Kidney (tissue), 13 donors: ENCODE measurements at regions not wholly inside any gene's neighbourhood (a gene's known extent, or its start where the extent isn't known, plus 50 kb on each side); places are given as distances from the start of the nearest gene placed in this dataset.

Experiments
- DNase-seq, 5 donors: peaks; one replicate each; pipeline ENCODE4 v3.0.0-alpha.2; 2013 to 2020
- FAIRE-seq: peaks from 2 replicates; lab custom pipeline; 2012; peaks lifted over from hg19 to GRCh38; lab: Jason Lieb, UNC
- H3K27ac ChIP-seq, 2 donors: one replicate each; pipeline ENCODE4 v1.7.0; 2013; ENCODE audit warnings: low read depth in 2 of 2, low read length in 2 of 2, inconsistent platforms in 1 of 2
- H3K27me3 ChIP-seq: one replicate; pipeline ENCODE4 v1.7.1; 2013; ENCODE audit warnings: low read length, inconsistent platforms; ENCODE audit not compliant: control insufficient read depth, insufficient read depth
- H3K36me3 ChIP-seq, 3 donors: one replicate each; pipeline versions ENCODE4 v1.7.0 to v1.7.1; 2013; ENCODE audit warnings: low read length in 3 of 3, control low read depth in 1 of 3, inconsistent platforms in 1 of 3; ENCODE audit not compliant: insufficient read depth in 3 of 3, control insufficient read depth in 2 of 3
- H3K4me1 ChIP-seq, 3 donors: one replicate each; pipeline versions ENCODE4 v1.7.0 to v1.7.1; 2013; ENCODE audit warnings: low read length in 3 of 3, inconsistent platforms in 1 of 3, low read depth in 1 of 3; ENCODE audit not compliant: control insufficient read depth in 2 of 3, insufficient read depth in 2 of 3
- H3K4me3 ChIP-seq, 3 donors: one replicate each; pipeline versions ENCODE4 v1.7.0 to v1.8.1; 2013; ENCODE audit warnings: low read length in 3 of 3, control low read depth in 1 of 3, inconsistent platforms in 1 of 3
- H3K9ac ChIP-seq, 3 donors: one replicate each; pipeline versions ENCODE4 v1.7.0 to v1.7.1; 2013; ENCODE audit warnings: low read length in 3 of 3, control low read depth in 1 of 3, inconsistent platforms in 1 of 3
- H3K9me3 ChIP-seq, 3 donors: one replicate each; pipeline versions ENCODE4 v1.7.0 to v1.7.1; 2013; ENCODE audit warnings: low read length in 3 of 3, control low read depth in 1 of 3, inconsistent platforms in 1 of 3; ENCODE audit not compliant: control insufficient read depth in 2 of 3, insufficient read depth in 1 of 3
- CTCF ChIP-seq: IDR thresholded peaks from 3 replicates; pipeline ENCODE4 v1.5.1; 2012; ENCODE audit warnings: mild to moderate bottlenecking, moderate library complexity, borderline replicate concordance; ENCODE audit not compliant: insufficient read depth; ENCODE audit errors: extremely low read depth
- intact Hi-C: fragments of 100-400 bp; cut with DNase I; formaldehyde crosslinking; loops from one replicate; pipeline ENCODE4 v1.11.1; 2022
- donor health status: control.
- donor health status: control.
- donor health status: control.
- donor health status: control.
- donor health status: control.
- donor health status: DM: yes; HTN: yes; CAD: no.
- donor health status: Normal renal cell carcinoma (clear cell type).

- no peaks in the 10 kb centered on the region for H3K36me3 ChIP-seq
- no peak overlapping the region for H3K27ac ChIP-seq
- peaks cover 0 to 4% (median 3%) of the 10 kb centered on the region in 3 donors for H3K9me3 ChIP-seq
- H3K4me1 ChIP-seq: no peaks in the 10 kb centered on the region
- DNase-seq (no peak), FAIRE-seq (no peak)
- H3K4me3 ChIP-seq: no peak overlapping the region
- H3K27me3 ChIP-seq: no peaks in the 10 kb centered on the region
- no peak for TF ChIP-seq CTCF
- H3K9ac ChIP-seq: no peak overlapping the region
- intact Hi-C loops: no loop called here
These were observed 723.1 kb upstream of the RIOK2 start for GRCh38 chr5:97906135-97906534.

GRCh38 chr5:97907646-97908400 lies 724.8 kb upstream of the RIOK2 start:
- no peak overlapping the region for H3K27ac ChIP-seq
- H3K27me3 ChIP-seq: no peaks in the 10 kb centered on the region
- intact Hi-C loops: no loop called here
- H3K9ac ChIP-seq: no peak overlapping the region
- FAIRE-seq (no peak), DNase-seq (no peak)
- H3K9me3 ChIP-seq: peaks cover 0 to 4% (median 3%) of the 10 kb centered on the region in 3 donors
- no peaks in the 10 kb centered on the region for H3K36me3 ChIP-seq
- TF ChIP-seq CTCF: no peak
- no peaks in the 10 kb centered on the region for H3K4me1 ChIP-seq
- H3K4me3 ChIP-seq: no peak overlapping the region

GRCh38 chr5:97909541-97909940 lies 726.5 kb upstream of the RIOK2 start:
- FAIRE-seq (no peak), DNase-seq (no peak)
- no peak for TF ChIP-seq CTCF
- Histone ChIP-seq H3K27me3 (no peaks in the 10 kb centered on the region), H3K27ac (no peak overlapping the region), H3K4me3 (no peak overlapping the region), H3K9ac (no peak overlapping the region), H3K36me3 (no peaks in the 10 kb centered on the region), H3K9me3 (peaks cover 0 to under 1% (median 0%) of the 10 kb centered on the region in 3 donors), H3K4me1 (no peaks in the 10 kb centered on the region)
- intact Hi-C loops: no loop called here

- Histone ChIP-seq H3K4me3 (no peak overlapping the region), H3K27ac (no peak overlapping the region), H3K4me1 (no peaks in the 10 kb centered on the region), H3K36me3 (no peaks in the 10 kb centered on the region), H3K27me3 (no peaks in the 10 kb centered on the region), H3K9ac (no peak overlapping the region), H3K9me3 (no peaks in the 10 kb centered on the region)
- DNase-seq (no peak), FAIRE-seq (no peak)
- no peak for TF ChIP-seq CTCF
- intact Hi-C loops: no loop called here
These were observed 731.4 kb upstream of the RIOK2 start for GRCh38 chr5:97914483-97914882.
